A549 (cell line): ENCODE measurements at regions not wholly inside any gene's neighbourhood (a gene's known extent, or its start where the extent isn't known, plus 50 kb on each side); places are given as distances from the start of the nearest gene placed in this dataset.

Experiments used
- ATAC-seq, 2 experiments: fragments of 200-7000 bp in 1 of 2; fragments of >200 bp in 1 of 2; cut with Nextera tagmentation in 1 of 2; cut with Tn5 transposase in 1 of 2; 3 replicates each; pipeline versions ENCODE4 v1.8.0 to v1.9.1; 2018 to 2020; ENCODE audit warnings: mild to moderate bottlenecking in 1 of 2, moderate library complexity in 1 of 2
- CTCF ChIA-PET: fragments of 300-600 bp; sonication (Branson Sonifier 250); formaldehyde crosslinking; extraction: SDS; loops from one replicate; lab custom pipeline; 2021; ENCODE audit warnings: antibody characterized with exemption, inconsistent platforms; lab: Yijun Ruan, JAX
- POLR2A ChIA-PET: fragments of 350-600 bp; formaldehyde crosslinking; extraction: SDS; loops from one replicate; lab custom pipeline; 2021; ENCODE audit warnings: antibody characterized with exemption, inconsistent platforms; lab: Yijun Ruan, JAX
- DNase-seq, 2 experiments: peaks; one replicate each; pipeline versions ENCODE4 v3.0.0 to v3.0.0-alpha.2; 2011 to 2016; ENCODE audit warnings: low read depth in 1 of 2, low spot score in 1 of 2
- FAIRE-seq: peaks from 2 replicates; lab custom pipeline; 2011; peaks lifted over from hg19 to GRCh38; lab: Jason Lieb, UNC
- H3K27ac ChIP-seq, 2 experiments: fragments of >200 bp; sonication (Bioruptor Twin); formaldehyde crosslinking; 3 replicates each; pipeline ENCODE4 v1.5.1; 2016 to 2017
- H3K4me1 ChIP-seq: fragments of >200 bp; sonication (Bioruptor Twin); formaldehyde crosslinking; 3 replicates; pipeline ENCODE4 v1.6.1; 2016
- H3K4me2 ChIP-seq: fragments of >200 bp; sonication (Bioruptor Twin); formaldehyde crosslinking; 3 replicates; pipeline ENCODE4 v1.6.1; 2016
- H3K4me3 ChIP-seq: fragments of >200 bp; sonication (Bioruptor Twin); formaldehyde crosslinking; 3 replicates; pipeline ENCODE4 v1.5.1; 2016
- H3K9me3 ChIP-seq: fragments of >200 bp; sonication (Bioruptor Twin); formaldehyde crosslinking; 3 replicates; pipeline ENCODE4 v1.6.1; 2016
- CBX2 ChIP-seq: fragments of 200-600 bp; sonication (generic); IDR thresholded peaks from 2 replicates; pipeline ENCODE4 v1.6.1; 2016; ENCODE audit warnings: low read depth, mild to moderate bottlenecking, borderline replicate concordance
- CHD2 ChIP-seq: fragments of 150-350 bp; IDR thresholded peaks from 2 replicates; pipeline ENCODE4 v1.6.1; 2014; ENCODE audit warnings: low read length; ENCODE audit not compliant: partially characterized antibody
- EHF ChIP-seq: fragments of 250-450 bp; sonication (Bioruptor Pico); IDR thresholded peaks from 2 replicates; pipeline ENCODE4 v1.5.0; 2020; ENCODE audit warnings: mild to moderate bottlenecking
- ELK1 ChIP-seq: fragments of 150-350 bp; IDR thresholded peaks from 2 replicates; pipeline ENCODE4 v1.6.1; 2014; ENCODE audit warnings: low read depth, mild to moderate bottlenecking, low read length
- ESRRA ChIP-seq: fragments of 150-350 bp; IDR thresholded peaks from 2 replicates; pipeline ENCODE4 v1.6.1; 2014; ENCODE audit warnings: mild to moderate bottlenecking, low read length, borderline replicate concordance
- FOSB ChIP-seq: fragments of 250-450 bp; sonication (Bioruptor Pico); IDR thresholded peaks from 2 replicates; pipeline ENCODE4 v1.5.0; 2020; ENCODE audit warnings: mild to moderate bottlenecking, moderate library complexity
- FOSL2 ChIP-seq, 2 experiments: fragments of 450-650 bp in 1 of 2; fragments of >200 bp in 1 of 2; sonication (Bioruptor Twin) in 1 of 2; formaldehyde crosslinking; IDR thresholded peaks; 2 replicates each; pipeline versions ENCODE4 v1.5.0 to v1.6.1; 2016 to 2020; ENCODE audit warnings: mild to moderate bottlenecking in 1 of 2, moderate library complexity in 1 of 2
- HDAC2 ChIP-seq: fragments of 200-600 bp; sonication (generic); IDR thresholded peaks from 2 replicates; pipeline ENCODE4 v1.6.1; 2016
- HOXB5 ChIP-seq: fragments of 250-450 bp; sonication (Bioruptor Pico); IDR thresholded peaks from 2 replicates; pipeline ENCODE4 v1.5.0; 2020; ENCODE audit warnings: mild to moderate bottlenecking, moderate library complexity
- JUNB ChIP-seq: fragments of >200 bp; sonication (Bioruptor Twin); formaldehyde crosslinking; IDR thresholded peaks from 2 replicates; pipeline ENCODE4 v1.6.1; 2016
- KDM5A ChIP-seq: fragments of 200-600 bp; sonication (generic); IDR thresholded peaks from 2 replicates; pipeline ENCODE4 v1.6.1; 2016; ENCODE audit warnings: antibody characterized with exemption, mild to moderate bottlenecking
- MAFK ChIP-seq: fragments of 450-650 bp; IDR thresholded peaks from 2 replicates; pipeline ENCODE4 v1.6.1; 2014; ENCODE audit not compliant: partially characterized antibody
- NR3C1 ChIP-seq: fragments of >200 bp; sonication (Bioruptor Twin); formaldehyde crosslinking; IDR thresholded peaks from 3 replicates; pipeline ENCODE4 v1.6.1; 2017
- PBX3 ChIP-seq: IDR thresholded peaks from 2 replicates; pipeline ENCODE4 v1.6.1; 2012
- POLR2AphosphoS2 ChIP-seq: conservative IDR thresholded peaks from 2 replicates; pipeline ENCODE4 v1.6.1; 2012; ENCODE audit warnings: low read length, improper control_type of control experiment, inconsistent platforms
- RARB ChIP-seq: fragments of 250-450 bp; sonication (Bioruptor Pico); IDR thresholded peaks from 2 replicates; pipeline ENCODE4 v1.8.0; 2021; ENCODE audit warnings: mild to moderate bottlenecking, moderate library complexity
- RFX5 ChIP-seq: fragments of 450-650 bp; IDR thresholded peaks from 2 replicates; pipeline ENCODE4 v1.7.1; 2014; ENCODE audit warnings: antibody characterized with exemption, mild to moderate bottlenecking, moderate library complexity
- RNF2 ChIP-seq: fragments of 200-600 bp; sonication (generic); IDR thresholded peaks from 2 replicates; pipeline ENCODE4 v1.6.1; 2016; ENCODE audit warnings: low read depth, mild to moderate bottlenecking, antibody characterized with exemption, moderate library complexity, borderline replicate concordance
- SREBF2 ChIP-seq: fragments of 450-650 bp; IDR thresholded peaks from 2 replicates; pipeline ENCODE4 v1.6.1; 2014; ENCODE audit warnings: mild to moderate bottlenecking, moderate library complexity
- TFCP2L1 ChIP-seq: fragments of 250-450 bp; sonication (Bioruptor Pico); IDR thresholded peaks from 2 replicates; pipeline ENCODE4 v1.5.0; 2021; ENCODE audit warnings: mild to moderate bottlenecking
- ZFP36 ChIP-seq: fragments of 450-650 bp; IDR thresholded peaks from 2 replicates; pipeline ENCODE4 v1.6.1; 2014; ENCODE audit warnings: borderline replicate concordance; ENCODE audit not compliant: partially characterized antibody
- ZNF302 ChIP-seq: fragments of 250-450 bp; sonication (Bioruptor Pico); IDR thresholded peaks from 2 replicates; pipeline ENCODE4 v1.9.0; 2021; ENCODE audit warnings: inconsistent platforms, mild to moderate bottlenecking, moderate library complexity
- WGBS: methylation state at CpG from one replicate; pipeline ENCODE4 v1.1.6; 2017; ENCODE audit errors: missing lambda C conversion rate; 5-methylcytosine and 5-hydroxymethylcytosine counted together
- TF ChIP-seq, protein P1 (sequence below): IDR thresholded peaks from 2 replicates; pipeline ENCODE4 v1.6.1; 2012; ENCODE audit warnings: low read depth, borderline replicate concordance
- TF ChIP-seq, protein P2 (sequence below): fragments of >200 bp; sonication (Bioruptor Twin); formaldehyde crosslinking; IDR thresholded peaks from 3 replicates; pipeline ENCODE4 v1.6.1; 2016
- TF ChIP-seq, protein P3 (sequence below): fragments of >200 bp; sonication (Bioruptor Twin); formaldehyde crosslinking; IDR thresholded peaks from 3 replicates; pipeline ENCODE4 v1.5.1; 2016

DNA sequence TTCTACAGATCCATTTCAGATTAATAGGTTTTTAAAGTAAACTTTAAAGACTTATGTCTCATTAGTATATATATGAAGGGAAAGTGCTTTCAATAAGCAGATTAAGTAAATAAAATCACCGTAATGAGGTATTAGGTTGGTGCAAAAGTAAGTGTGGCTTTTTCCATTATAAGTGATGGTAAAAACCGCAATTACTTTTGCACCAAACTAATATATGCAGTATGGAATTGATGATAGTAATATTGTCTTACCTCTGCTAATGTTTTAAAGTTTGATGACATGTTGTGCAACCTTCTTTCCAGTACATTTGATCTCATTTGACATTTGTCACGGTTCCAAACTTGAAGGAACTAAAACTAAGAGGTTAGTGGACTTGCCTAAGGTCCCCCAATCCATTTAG is 1819.3 kb downstream of the PCDH9 start:
- no peaks in the 10 kb centered on the region for H3K9me3 ChIP-seq
- no peaks in the 10 kb centered on the region for H3K4me1 ChIP-seq
- no peak for DNase-seq
- TF ChIP-seq CHD2 = no peak
- TF ChIP-seq HOXB5 (CRISPR knock-in tag) = no peak
- TF ChIP-seq, protein P1, sequence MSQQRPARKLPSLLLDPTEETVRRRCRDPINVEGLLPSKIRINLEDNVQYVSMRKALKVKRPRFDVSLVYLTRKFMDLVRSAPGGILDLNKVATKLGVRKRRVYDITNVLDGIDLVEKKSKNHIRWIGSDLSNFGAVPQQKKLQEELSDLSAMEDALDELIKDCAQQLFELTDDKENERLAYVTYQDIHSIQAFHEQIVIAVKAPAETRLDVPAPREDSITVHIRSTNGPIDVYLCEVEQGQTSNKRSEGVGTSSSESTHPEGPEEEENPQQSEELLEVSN = no peak
- no peak for TF ChIP-seq ELK1
- no peak for TF ChIP-seq SREBF2
- no peak for TF ChIP-seq EHF (CRISPR knock-in tag)
- TF ChIP-seq HDAC2 = no peak
- TF ChIP-seq NR3C1 = no peak
- TF ChIP-seq ESRRA = no peak
- TF ChIP-seq CBX2 = no peak
- TF ChIP-seq RFX5 = no peak
- ChIA-PET POLR2A (no interaction called here), CTCF (no interaction called here)
- no peak overlapping the region for H3K4me2 ChIP-seq
- no peak overlapping the region for H3K27ac ChIP-seq
- no peak for FAIRE-seq
- no peak overlapping the region for H3K4me3 ChIP-seq
- WGBS = 19% methylated on average over 3 of the region's 3 CpGs
- no peak for ATAC-seq

DNA sequence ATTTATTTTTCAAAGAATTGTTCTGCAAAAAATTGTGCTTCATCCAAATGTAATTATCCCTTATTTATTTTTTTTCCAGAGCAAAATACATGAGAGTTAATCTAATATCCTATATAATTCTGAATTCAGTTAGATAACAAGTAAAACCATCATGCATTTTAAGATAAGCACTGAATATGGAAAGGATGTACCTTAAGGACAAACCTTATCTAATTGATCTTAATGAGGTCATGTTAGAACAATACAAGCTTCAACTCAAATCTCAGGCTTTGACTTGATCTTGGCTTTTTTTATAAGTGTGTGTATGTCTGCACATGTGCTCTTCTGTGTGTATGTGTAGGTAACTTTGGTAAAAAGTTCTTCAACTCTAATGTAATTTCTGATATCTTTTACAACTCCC is 1828.8 kb downstream of the PCDH9 start:
- Histone ChIP-seq H3K4me2 (no peak overlapping the region), H3K4me3 (no peak overlapping the region), H3K9me3 (no peaks in the 10 kb centered on the region), H3K4me1 (no peaks in the 10 kb centered on the region), H3K27ac (no peak overlapping the region)
- ChIA-PET POLR2A (no interaction called here), CTCF (no interaction called here)
- no peak for DNase-seq
- no peak for ATAC-seq
- no peak for FAIRE-seq
- TF ChIP-seq ZFP36 (no peak), FOSB (CRISPR knock-in tag) (no peak), KDM5A (no peak), TFCP2L1 (CRISPR knock-in tag) (no peak), ZNF302 (CRISPR knock-in tag) (no peak), MAFK (no peak), PBX3 (no peak), RNF2 (no peak), FOSL2 (IDR thresholded peaks at IDR 0.05) (no peak), FOSL2 (CRISPR knock-in tag; IDR thresholded peaks at IDR 0.05) (no peak), JUNB (no peak), RARB (CRISPR knock-in tag) (no peak), POLR2AphosphoS2 (no peak), EHF (CRISPR knock-in tag) (no peak)
- TF ChIP-seq, protein P2, sequence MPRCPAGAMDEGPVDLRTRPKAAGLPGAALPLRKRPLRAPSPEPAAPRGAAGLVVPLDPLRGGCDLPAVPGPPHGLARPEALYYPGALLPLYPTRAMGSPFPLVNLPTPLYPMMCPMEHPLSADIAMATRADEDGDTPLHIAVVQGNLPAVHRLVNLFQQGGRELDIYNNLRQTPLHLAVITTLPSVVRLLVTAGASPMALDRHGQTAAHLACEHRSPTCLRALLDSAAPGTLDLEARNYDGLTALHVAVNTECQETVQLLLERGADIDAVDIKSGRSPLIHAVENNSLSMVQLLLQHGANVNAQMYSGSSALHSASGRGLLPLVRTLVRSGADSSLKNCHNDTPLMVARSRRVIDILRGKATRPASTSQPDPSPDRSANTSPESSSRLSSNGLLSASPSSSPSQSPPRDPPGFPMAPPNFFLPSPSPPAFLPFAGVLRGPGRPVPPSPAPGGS = no peak
- TF ChIP-seq, protein P3, sequence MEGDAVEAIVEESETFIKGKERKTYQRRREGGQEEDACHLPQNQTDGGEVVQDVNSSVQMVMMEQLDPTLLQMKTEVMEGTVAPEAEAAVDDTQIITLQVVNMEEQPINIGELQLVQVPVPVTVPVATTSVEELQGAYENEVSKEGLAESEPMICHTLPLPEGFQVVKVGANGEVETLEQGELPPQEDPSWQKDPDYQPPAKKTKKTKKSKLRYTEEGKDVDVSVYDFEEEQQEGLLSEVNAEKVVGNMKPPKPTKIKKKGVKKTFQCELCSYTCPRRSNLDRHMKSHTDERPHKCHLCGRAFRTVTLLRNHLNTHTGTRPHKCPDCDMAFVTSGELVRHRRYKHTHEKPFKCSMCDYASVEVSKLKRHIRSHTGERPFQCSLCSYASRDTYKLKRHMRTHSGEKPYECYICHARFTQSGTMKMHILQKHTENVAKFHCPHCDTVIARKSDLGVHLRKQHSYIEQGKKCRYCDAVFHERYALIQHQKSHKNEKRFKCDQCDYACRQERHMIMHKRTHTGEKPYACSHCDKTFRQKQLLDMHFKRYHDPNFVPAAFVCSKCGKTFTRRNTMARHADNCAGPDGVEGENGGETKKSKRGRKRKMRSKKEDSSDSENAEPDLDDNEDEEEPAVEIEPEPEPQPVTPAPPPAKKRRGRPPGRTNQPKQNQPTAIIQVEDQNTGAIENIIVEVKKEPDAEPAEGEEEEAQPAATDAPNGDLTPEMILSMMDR = no peak
